CD4-positive, alpha-beta T cell treated with Interleukin-4 for 4 hours (primary cell): ENCODE measurements at regions not wholly inside any gene's neighbourhood (a gene's known extent, or its start where the extent isn't known, plus 50 kb on each side); places are given as distances from the start of the nearest gene placed in this dataset.

Experiments used
- DNase-seq: peaks from one replicate; pipeline ENCODE4 v3.0.0-alpha.2; 2020

GRCh38 chr4:180485407-180485806 is 1757.8 kb upstream of the TENM3 start:
- DNase-seq, result no peak

GRCh38 chr4:180486342-180486741 is 1756.9 kb upstream of the TENM3 start:
- no peak for DNase-seq

DNA sequence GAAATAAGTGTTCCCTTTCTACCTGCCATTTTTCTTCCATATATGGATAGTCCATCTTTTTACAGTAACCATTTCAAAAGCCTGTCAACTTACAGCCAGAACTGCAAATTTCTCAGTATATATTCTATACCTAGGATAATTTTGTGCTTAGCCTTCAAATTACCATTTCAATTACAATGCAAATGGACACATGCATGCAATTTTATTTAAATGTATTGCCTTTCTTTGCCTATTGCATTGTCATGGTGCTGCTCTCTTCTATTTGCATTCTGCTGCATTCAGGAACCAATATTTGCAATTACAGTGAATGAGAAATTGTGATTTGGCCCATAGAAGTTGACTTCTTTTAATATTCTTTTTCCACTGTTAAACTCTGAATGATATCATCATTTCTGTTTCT is 1753.4 kb upstream of the TENM3 start:
- no peak for DNase-seq

DNA sequence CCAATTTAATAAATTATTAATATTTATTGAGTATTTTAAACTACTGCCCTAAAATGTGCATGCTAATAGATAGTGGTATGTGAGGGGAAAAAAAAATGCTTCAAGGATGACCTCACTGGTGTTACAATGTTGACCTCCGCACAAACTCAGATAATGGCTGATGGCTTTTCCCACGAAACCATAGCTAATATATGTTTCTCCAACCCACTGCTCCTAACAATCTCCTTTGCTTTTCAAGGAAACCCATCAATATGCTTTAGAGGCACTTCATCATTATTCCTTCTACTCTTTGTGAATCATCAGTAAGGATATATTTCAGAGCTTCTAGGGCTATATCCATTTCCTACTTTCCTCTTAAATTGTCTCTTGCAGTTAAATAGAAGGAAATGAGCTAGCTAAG is 1752.0 kb upstream of the TENM3 start:
- DNase-seq, result no peak

DNA sequence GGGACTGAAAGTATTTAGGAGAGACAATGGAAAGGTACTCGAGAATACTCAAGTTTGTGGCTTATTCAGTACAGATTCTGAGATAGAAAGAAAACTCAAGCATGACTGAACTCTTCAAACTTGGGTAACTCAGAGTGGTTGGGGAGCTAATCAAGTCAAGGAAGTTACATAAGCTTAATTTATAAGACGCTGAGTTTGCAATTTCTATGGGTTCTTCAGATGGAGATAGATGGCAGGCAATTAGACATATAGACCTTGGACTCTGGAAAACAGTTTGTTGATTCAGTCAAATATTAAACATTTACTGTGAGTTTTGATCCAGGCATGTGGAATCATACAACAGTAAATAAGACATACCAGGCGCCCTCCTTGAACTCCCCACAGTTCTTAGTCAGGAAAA is 1749.9 kb upstream of the TENM3 start:
- no peak for DNase-seq

DNA sequence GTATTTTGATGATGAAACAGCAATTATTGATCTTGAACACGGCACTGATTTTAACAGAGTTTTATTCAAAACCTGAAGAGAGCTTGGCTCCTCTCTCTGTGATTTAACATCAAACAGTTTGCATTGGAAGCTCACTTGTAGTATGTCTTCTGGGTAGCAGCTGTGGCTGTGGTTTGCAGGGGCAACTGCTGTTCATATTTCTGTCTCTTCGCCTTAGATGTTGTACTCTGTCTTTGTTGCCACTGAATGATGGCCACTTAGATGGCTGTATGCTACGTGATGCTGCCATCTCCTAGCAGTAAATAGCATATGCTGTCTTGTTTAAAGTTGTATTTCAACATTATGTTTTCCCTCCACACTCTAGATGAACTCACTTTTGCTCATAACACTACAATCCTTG is 1743.0 kb upstream of the TENM3 start:
- DNase-seq, result no peak

DNA sequence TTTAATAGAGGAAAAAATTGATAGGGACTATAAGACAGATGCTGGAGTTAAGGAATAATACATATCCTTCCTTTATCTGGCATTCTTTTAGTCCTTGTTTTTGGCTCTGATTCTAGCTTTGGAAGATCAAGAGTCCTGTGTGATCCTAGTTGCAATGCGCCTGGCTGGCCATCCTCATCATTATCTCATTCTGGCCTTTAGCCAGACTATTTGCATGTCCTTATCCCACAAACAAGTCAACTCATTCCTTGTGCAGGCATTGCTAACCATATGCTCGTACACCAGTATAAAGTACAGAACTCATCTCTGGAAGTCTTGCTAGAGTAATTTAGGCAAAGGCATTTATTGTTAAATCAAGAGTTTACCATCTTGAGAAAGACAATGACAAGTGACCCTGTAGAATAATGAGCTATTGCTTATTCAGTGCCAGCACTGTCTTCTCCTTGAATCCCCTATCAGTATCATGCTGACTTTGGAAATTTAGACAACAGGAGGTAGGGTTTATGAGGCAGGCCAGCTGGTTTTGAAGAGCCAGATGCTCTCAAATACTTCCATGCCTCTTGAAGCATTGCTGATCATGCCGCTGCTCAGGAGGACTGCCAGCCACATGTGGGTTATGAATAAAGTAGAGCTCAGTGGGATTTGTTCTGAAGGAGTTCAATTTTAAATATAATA is 1730.3 kb upstream of the TENM3 start:
- DNase-seq, result no peak

DNA sequence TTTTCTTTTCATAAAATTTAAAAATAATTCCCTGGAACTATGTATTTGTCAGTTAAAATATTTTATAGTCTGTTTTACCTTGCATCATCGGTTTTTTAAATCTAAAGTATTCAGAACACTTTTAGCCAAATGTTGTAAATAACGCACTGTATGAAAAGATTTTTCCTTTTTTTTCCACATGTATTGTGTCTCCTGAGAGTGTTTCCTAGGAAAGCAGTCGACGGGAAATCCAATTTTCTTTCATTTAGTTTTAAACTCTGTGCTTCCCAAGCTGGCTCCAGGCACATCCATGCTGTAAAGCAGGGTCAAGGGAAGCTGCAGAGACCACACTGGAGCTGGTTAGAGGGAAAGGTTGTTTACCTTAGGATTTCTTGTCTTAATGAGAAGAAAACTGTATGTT is 1724.3 kb upstream of the TENM3 start:
- DNase-seq, result no peak

DNA sequence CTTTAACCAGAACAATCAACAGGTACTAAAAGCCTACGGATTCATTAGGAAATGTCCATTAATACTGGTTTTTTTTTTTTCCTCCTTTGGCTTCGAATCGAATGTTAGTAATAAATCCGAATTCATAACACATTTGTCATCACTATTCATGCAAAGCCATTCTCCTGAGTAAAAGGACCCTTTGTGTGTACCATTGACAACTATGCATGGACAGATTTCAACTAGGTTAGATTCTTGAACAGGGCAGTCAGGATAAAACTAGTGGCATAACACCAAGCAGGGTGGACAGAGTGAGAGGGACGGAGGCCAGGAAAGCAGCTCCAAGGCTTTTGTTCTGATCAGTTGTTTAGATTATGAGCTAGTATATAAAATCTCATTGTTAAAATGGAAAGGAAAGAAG is 1722.0 kb upstream of the TENM3 start:
- DNase-seq, result no peak

GRCh38 chr4:180525523-180526077 is 1717.6 kb upstream of the TENM3 start:
- DNase-seq, result no peak

- no peak for DNase-seq
Observed at GRCh38 chr4:180528003-180528402, 1715.2 kb upstream of the TENM3 start.

GRCh38 chr4:180530787-180531186 is 1712.4 kb upstream of the TENM3 start:
- no peak for DNase-seq

DNA sequence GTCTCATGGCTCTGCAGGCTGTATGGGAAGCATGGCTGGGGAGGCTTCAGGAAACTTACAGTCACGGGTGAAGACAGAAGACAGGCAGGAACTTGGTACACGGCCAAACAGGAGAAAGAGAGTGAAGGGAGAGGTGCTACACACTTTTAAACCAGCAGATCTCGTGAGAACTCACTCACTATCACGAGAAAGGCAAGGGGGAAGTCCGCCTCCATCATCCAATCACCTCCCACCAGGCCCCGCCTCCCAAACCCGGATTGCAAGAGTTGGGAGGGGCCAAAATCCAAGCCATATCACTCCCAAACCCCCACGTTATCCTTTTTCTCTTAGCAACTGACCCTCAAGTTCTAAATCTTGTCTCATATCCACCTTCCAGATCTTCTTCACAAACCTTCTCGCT is 1710.5 kb upstream of the TENM3 start:
- no peak for DNase-seq

GRCh38 chr4:180538384-180539057 is 1704.7 kb upstream of the TENM3 start:
- no peak for DNase-seq

DNA sequence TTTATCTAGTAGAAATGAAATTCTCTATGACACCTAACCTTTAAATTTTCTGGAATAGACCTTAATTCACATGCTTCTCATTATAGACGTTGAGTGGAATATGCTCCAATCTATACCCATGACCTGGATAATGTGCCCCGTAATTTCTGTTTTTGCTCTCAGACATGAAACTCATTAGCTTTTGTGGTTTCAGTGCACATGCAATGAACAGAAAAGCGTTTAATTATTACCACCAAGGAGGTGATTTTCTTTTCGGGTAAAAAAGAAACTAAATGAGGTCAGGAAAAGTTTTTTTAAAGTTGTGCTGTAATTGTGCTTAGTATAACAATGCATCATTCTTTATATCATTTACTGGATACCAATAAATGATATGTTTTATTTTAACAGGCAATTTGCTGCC is 1703.9 kb upstream of the TENM3 start:
- no peak for DNase-seq

GRCh38 chr4:180541678-180542077 is 1701.5 kb upstream of the TENM3 start:
- DNase-seq, result no peak

- no peak for DNase-seq
Observed at GRCh38 chr4:180542445-180543100, 1700.6 kb upstream of the TENM3 start.

- no peak for DNase-seq
Observed at GRCh38 chr4:180550106-180550505, 1693.1 kb upstream of the TENM3 start.

DNA sequence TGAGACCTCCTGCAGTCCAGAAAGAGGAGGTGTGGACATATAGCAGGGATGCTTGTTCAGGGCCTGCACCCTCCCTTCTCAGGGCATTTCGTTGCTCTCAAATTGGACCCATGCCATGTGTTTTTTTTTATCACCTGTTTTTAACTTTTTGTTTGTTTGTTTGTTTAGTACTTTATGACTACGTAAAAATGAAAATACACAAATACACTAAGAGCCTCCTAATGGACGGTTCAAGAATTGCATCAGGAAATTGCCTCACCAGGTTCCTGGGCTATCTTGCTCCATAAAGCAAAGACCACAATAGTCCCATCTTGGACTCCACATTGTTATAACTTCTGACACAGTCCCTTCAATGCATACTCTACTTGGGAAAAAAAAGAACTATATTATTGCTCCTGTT is 1685.9 kb upstream of the TENM3 start:
- no peak for DNase-seq

- DNase-seq, result no peak
Observed at GRCh38 chr4:180557950-180558349, 1685.3 kb upstream of the TENM3 start.

- no peak for DNase-seq
Observed at GRCh38 chr4:180558427-180558826, 1684.8 kb upstream of the TENM3 start.

DNA sequence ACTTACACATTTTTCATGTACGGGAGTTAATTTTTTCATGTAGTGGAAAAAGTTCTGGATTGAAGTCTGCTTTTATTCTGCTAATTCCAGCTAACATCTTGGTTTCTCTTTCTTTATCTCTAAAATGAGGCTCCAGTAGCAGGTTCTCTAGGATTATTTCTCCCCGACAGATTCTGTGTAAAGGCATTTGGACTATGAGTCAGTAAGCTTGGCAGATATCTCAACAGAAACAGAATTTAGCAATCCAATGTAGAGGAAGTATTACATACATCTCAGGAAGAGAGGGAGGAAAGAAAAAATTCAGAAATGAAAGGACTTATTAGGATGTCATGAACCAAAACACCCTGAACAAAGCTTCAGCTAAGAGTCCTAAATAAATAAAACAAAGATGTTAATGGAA is 1682.3 kb upstream of the TENM3 start:
- no peak for DNase-seq

- DNase-seq, result no peak
Observed at GRCh38 chr4:180564026-180564425, 1679.2 kb upstream of the TENM3 start.

DNA sequence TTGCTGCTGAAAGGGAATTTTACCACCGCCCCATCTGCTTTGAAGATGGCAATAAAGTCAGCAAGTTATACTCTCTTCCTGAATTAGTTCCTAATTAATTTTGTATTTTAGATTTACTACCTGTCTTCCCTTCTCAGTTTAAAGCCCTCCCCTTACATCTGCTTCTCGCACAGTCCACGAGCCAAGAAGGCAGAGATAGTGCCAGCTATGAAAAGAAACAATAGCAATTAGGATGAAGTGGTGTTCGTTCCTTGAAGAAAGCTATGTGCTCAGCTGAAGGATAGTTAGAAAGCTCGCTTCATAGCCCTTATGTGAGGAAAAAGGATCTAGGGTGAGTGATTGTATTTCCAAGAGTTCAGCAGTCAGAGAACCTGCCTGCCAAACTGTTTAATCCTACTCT is 1678.8 kb upstream of the TENM3 start:
- DNase-seq, result no peak
